ENCODE measurements at regions not wholly inside any gene's neighbourhood (a gene's known extent, or its start where the extent isn't known, plus 50 kb on each side); places are given as distances from the start of the nearest gene placed in this dataset.

DNA sequence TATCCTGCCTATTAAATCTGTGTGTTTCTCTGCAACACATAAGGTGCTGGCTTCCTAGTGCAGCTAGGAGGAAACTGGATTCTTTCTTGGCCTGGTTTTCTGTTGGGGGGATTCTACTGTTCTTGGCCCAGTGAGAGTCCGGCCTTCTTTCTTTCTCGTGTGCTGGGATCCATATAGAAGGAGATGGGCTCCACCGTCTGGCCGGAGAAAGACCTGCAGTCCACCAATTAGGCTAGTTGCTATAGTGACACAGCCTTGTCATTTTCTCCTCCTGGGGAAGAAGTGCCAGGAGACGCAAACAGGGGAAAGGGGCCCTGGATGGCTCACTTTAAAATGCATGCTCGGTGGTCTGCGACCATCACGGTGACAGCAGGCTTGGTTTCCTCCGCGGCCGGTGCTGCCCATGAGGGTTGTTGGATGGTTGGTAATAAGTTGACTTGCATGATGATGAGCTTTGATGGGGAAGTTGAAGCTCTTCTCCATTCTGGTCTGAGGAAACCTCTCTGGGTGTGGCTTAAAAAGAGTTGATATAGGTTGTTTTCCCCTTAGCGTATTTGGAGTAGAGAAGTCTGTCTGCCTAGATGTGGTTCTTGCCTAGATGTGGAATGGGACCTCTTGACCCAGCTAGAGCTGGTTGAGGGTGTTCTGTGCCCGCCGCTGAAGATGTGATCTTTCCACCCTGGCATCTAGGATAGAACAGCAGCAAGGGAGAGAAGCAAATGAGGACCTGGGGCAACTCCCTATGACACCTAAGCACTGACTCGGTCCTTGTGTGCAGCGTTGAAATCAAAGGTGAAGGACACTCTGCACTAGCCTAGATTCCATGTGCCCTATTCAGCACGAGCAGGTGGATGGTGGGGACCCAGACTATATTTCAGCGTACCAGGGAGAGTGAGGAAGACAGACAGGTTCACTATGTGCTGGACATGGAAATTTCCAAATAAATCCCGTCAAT lies 1335.0 kb downstream of the BRD1 start:
- ChIA-PET CTCF (no interaction called here), POLR2A (no interaction called here)
- H3K4me3 ChIP-seq (ENCODE audit: control insufficient read depth in 1 of 2, extremely low read depth in 1 of 2, low read length in 1 of 2): no peak overlapping the region
- 24% methylated on average over 12 of the region's 19 CpGs for WGBS (ENCODE audit: insufficient coverage)
- Mint-ChIP-seq H3K27me3 (peaks cover 49 to 59% of the 10 kb centered on the region in 2 donors), H3K4me3 (no peak overlapping the region), H3K4me1 (peaks cover 0 to 1% (median 0%) of the 10 kb centered on the region in 3 donors), H3K36me3 (no peaks in the 10 kb centered on the region), H3K9me3 (no peaks in the 10 kb centered on the region), H3K27ac (no peak overlapping the region)
- H3K36me3 ChIP-seq (ENCODE audit: control insufficient read depth in 2 of 2, extremely low read depth in 1 of 2, insufficient read depth in 1 of 2, low read length in 1 of 2): no peaks in the 10 kb centered on the region
- H3K9me3 ChIP-seq: no peaks in the 10 kb centered on the region
- no peak overlapping the region for H3K27ac ChIP-seq (ENCODE audit: low read length)
- ATAC-seq (replicated peaks in 1 of 4) (no peak), DNase-seq (peak in 8 of 35 experiments; percentile 2 to 47 (median 12))
- H3K27me3 ChIP-seq (replicated peaks in 1 of 2; ENCODE audit: control insufficient read depth in 2 of 2, extremely low read depth in 1 of 2, insufficient read depth in 2 of 2, low read length in 1 of 2): peaks cover 5 to 49% of the 10 kb centered on the region in 2 experiments
- H3K4me1 ChIP-seq (ENCODE audit: control insufficient read depth in 1 of 2, extremely low read depth in 1 of 2, insufficient read depth in 2 of 2, low read length in 2 of 2): no peaks in the 10 kb centered on the region

DNA sequence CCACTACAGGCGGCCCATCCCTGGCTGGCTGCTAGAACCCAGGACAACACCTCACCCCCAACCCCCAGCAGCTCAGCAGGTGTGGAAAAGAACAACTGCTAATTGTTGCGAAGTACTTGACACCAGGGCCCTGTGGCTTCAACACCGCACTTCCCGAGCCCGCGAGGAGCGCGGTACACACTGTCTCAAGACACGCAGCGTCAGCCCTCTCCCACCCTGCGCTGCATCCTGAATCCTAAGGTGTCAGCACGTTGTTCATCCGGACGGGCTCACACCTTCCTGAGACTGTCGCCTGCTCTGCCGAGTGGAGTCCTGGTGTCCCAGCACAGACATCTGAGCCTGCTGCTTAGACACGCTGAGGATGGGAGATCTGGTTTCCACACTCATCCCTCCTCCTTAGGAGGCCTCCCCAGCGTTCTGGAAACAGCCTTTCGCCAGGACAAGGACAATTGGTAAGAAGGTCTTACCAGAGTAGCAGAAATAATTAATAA lies 1336.2 kb downstream of the BRD1 start:
- CTCF ChIA-PET: no interaction called here
- 10% methylated on average over 14 of the region's 19 CpGs for WGBS (ENCODE audit: insufficient coverage)
- Mint-ChIP-seq H3K4me3 (no peak overlapping the region), H3K27ac (no peak overlapping the region), H3K27me3 (peaks cover 57 to 67% of the 10 kb centered on the region in 2 donors), H3K4me1 (peaks cover 0 to 1% (median 0%) of the 10 kb centered on the region in 3 donors), H3K36me3 (no peaks in the 10 kb centered on the region), H3K9me3 (no peaks in the 10 kb centered on the region)
- Histone ChIP-seq H3K36me3 (ENCODE audit: control insufficient read depth in 2 of 2, extremely low read depth in 1 of 2, insufficient read depth in 1 of 2, low read length in 1 of 2) (no peaks in the 10 kb centered on the region), H3K27ac (ENCODE audit: low read length) (no peak overlapping the region), H3K9me3 (no peaks in the 10 kb centered on the region), H3K27me3 (replicated peaks in 1 of 2; ENCODE audit: control insufficient read depth in 2 of 2, extremely low read depth in 1 of 2, insufficient read depth in 2 of 2, low read length in 1 of 2) (peaks cover 9 to 57% of the 10 kb centered on the region in 2 experiments), H3K4me3 (ENCODE audit: control insufficient read depth in 1 of 2, extremely low read depth in 1 of 2, low read length in 1 of 2) (no peak overlapping the region), H3K4me1 (ENCODE audit: control insufficient read depth in 1 of 2, extremely low read depth in 1 of 2, insufficient read depth in 2 of 2, low read length in 2 of 2) (no peaks in the 10 kb centered on the region)
- DNase-seq (no peak), ATAC-seq (replicated peaks in 1 of 4) (no peak)
- POLR2A ChIA-PET: no interaction called here

DNA sequence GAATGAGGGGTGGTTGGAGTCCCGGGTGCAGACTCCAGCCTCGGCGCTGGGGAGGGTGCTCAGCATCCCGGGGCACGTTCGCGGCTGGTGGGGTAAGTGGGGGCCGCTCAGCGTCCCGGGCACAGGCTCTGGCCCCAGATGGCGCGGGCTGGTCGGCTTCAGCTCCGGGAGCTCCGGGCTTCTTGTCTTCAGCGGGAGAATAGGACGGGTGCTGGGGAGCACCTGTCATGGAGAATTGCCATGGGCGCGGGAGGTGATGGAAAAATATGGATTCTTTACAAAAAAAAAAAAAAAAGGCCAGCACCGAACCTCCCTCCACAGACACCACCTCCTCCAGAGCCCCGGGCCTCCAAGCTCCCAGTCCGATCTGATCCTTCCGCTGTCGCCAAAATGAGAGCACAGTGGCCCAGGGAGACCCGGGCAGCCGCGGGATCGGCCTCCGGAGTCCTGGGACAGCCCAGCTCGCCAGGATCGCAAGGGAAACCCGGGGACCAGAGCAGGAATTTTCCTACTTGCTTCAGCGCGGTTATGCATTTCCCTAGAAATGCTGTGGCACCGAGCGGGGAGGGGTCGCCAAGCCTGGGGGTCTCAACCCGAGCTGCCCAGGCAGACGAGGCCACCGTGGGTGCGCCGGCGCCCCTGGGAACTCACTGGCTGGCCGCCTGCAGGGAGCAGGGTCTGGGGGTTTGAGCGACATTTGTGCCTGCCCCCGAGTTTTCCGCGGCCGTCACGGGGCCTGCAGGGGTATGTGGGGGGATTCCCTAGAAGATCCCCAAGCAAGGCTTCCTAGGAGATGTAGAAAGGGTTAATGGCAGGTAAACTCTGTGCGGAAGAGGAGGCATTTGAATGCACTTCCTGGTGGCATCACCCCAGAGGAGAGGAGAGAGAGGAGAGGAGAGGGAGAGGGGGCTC lies 1336.9 kb downstream of the BRD1 start:
- Histone ChIP-seq H3K27me3 (replicated peaks in 1 of 2; ENCODE audit: control insufficient read depth in 2 of 2, extremely low read depth in 1 of 2, insufficient read depth in 2 of 2, low read length in 1 of 2) (peaks cover 10 to 58% of the 10 kb centered on the region in 2 experiments), H3K4me1 (ENCODE audit: control insufficient read depth in 1 of 2, extremely low read depth in 1 of 2, insufficient read depth in 2 of 2, low read length in 2 of 2) (no peaks in the 10 kb centered on the region), H3K36me3 (ENCODE audit: control insufficient read depth in 2 of 2, extremely low read depth in 1 of 2, insufficient read depth in 1 of 2, low read length in 1 of 2) (no peaks in the 10 kb centered on the region), H3K4me3 (ENCODE audit: control insufficient read depth in 1 of 2, extremely low read depth in 1 of 2, low read length in 1 of 2) (no peak overlapping the region), H3K27ac (ENCODE audit: low read length) (no peak overlapping the region), H3K9me3 (no peaks in the 10 kb centered on the region)
- no peaks in the 10 kb centered on the region for H3K36me3 Mint-ChIP-seq
- 6% methylated on average over 35 of the region's 51 CpGs for WGBS (ENCODE audit: insufficient coverage)
- H3K4me3 Mint-ChIP-seq: no peak overlapping the region
- no peak for ATAC-seq (replicated peaks in 1 of 4)
- H3K27ac Mint-ChIP-seq: no peak overlapping the region
- H3K4me1 Mint-ChIP-seq: peaks cover 0 to 1% (median 0%) of the 10 kb centered on the region in 3 donors
- no peaks in the 10 kb centered on the region for H3K9me3 Mint-ChIP-seq
- ChIA-PET POLR2A (no interaction called here), CTCF (no interaction called here)
- no peak for DNase-seq
- peaks cover 56 to 69% of the 10 kb centered on the region in 2 donors for H3K27me3 Mint-ChIP-seq

DNA sequence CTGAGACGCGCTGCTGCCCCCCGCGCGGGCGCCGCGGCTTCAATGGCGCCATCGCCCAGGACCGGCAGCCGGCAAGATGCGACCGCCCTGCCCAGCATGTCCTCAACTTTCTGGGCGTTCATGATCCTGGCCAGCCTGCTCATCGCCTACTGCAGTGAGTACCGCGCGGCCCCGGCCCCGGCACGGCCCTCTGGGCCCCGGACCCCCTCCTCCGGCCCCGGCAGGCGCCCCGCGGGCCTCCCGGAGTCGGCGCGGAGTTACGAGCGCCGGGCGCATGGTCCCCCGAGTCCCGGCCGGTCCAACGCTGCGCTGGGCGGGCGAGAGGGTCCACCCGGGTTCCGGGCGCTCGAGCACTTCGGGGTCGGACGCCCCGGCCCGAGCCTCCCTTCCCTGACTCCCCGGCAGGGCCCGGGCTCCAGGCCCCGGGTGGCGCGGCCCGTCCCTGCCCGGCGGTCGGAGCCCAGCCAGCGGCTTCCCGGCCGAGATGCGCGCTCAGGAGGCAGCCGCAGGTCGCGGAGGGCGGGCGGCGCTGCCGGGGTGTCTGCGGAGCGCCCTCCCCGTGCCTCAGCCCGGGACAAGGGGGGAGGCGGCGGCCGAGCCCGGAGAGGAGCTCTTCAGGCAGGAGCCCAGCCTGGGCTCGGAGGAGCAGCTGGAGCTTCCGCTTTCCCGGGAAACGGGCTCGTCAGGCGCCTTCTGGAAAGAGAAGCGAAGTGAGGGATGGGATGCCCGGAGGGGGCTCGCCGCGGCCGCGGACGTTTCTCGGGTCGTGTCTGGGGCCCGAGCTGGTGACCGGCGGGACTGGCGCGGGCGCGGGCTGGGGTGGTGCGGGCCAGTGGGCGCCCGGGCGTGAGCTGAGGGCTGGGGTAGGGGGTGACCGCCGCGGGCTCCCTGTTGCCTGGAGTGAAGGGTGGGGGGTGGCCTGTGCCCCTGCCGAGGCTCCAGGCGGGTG lies 1337.8 kb downstream of the BRD1 start:
- Mint-ChIP-seq H3K36me3 (no peaks in the 10 kb centered on the region), H3K4me3 (no peak overlapping the region), H3K9me3 (no peaks in the 10 kb centered on the region), H3K27me3 (peaks cover 50 to 67% of the 10 kb centered on the region in 2 donors), H3K4me1 (peaks cover 0 to 1% (median 0%) of the 10 kb centered on the region in 3 donors), H3K27ac (no peak overlapping the region)
- ChIA-PET POLR2A (no interaction called here), CTCF (no interaction called here)
- 3% methylated on average over 111 of the region's 113 CpGs for WGBS (ENCODE audit: insufficient coverage)
- no peak for ATAC-seq (replicated peaks in 1 of 4)
- Histone ChIP-seq H3K4me1 (ENCODE audit: control insufficient read depth in 1 of 2, extremely low read depth in 1 of 2, insufficient read depth in 2 of 2, low read length in 2 of 2) (no peaks in the 10 kb centered on the region), H3K36me3 (ENCODE audit: control insufficient read depth in 2 of 2, extremely low read depth in 1 of 2, insufficient read depth in 1 of 2, low read length in 1 of 2) (no peaks in the 10 kb centered on the region), H3K27ac (ENCODE audit: low read length) (no peak overlapping the region), H3K27me3 (replicated peaks in 1 of 2; ENCODE audit: control insufficient read depth in 2 of 2, extremely low read depth in 1 of 2, insufficient read depth in 2 of 2, low read length in 1 of 2) (peaks cover 13 to 57% of the 10 kb centered on the region in 2 experiments), H3K9me3 (no peaks in the 10 kb centered on the region), H3K4me3 (ENCODE audit: control insufficient read depth in 1 of 2, extremely low read depth in 1 of 2, low read length in 1 of 2) (no peak overlapping the region)
- DNase-seq: no peak

DNA sequence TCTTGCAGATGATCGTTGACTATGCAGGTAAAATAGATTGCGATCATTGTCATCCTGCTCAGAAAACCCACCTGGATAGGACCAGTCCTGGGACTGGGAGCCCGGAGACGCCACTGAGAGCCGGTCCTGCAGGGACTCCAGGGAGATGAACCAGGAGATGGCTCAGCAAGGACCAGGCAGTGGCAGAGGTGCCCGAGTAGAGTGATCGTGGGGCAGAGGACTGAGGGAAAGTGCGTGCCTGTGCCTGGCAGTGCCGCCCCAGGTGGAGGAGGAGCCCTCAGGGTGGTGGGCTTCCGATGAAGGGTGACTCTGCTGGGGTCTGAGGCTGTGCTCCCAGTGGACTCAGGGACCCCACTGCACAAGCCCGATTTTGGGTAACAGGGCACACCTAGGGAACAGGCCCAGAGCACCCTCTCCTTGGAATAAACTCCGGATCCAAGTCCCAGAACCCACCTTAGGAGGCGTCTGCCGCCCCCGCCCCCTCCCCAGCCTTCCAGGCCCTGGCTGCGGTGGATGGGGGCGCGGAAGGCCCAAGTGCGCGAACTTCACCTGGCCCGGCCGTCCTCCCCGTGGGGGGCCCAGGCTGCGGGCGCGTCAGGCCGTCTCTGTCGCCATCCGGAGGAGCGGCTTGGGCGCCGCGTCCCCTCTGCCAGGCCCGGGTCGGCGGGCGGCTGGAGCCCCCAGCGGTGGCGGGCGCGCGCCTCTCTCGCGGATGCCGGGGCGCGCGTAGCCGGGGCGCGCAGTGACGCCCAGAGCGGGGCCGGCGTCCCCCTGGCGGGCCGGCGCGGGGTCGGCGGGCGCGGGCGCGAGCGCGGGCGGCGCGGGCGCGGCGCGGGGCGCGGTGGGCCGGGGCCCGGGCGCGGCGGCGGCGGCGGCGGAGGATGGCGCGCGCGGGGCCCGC lies 1338.8 kb downstream of the BRD1 start:
- Histone ChIP-seq H3K36me3 (ENCODE audit: control insufficient read depth in 2 of 2, extremely low read depth in 1 of 2, insufficient read depth in 1 of 2, low read length in 1 of 2) (no peaks in the 10 kb centered on the region), H3K9me3 (no peaks in the 10 kb centered on the region), H3K4me3 (ENCODE audit: control insufficient read depth in 1 of 2, extremely low read depth in 1 of 2, low read length in 1 of 2) (no peak overlapping the region), H3K27me3 (replicated peaks in 1 of 2; ENCODE audit: control insufficient read depth in 2 of 2, extremely low read depth in 1 of 2, insufficient read depth in 2 of 2, low read length in 1 of 2) (peaks cover 13 to 54% of the 10 kb centered on the region in 2 experiments), H3K27ac (ENCODE audit: low read length) (no peak overlapping the region), H3K4me1 (ENCODE audit: control insufficient read depth in 1 of 2, extremely low read depth in 1 of 2, insufficient read depth in 2 of 2, low read length in 2 of 2) (no peaks in the 10 kb centered on the region)
- H3K27ac Mint-ChIP-seq: no peak overlapping the region
- POLR2A ChIA-PET: no interaction called here
- CTCF ChIA-PET: no interaction called here
- H3K27me3 Mint-ChIP-seq: peaks cover 42 to 60% of the 10 kb centered on the region in 2 donors
- peaks cover 0 to 1% (median 0%) of the 10 kb centered on the region in 3 donors for H3K4me1 Mint-ChIP-seq
- WGBS (ENCODE audit: insufficient coverage): 11% methylated on average over 88 of the region's 90 CpGs
- no peaks in the 10 kb centered on the region for H3K36me3 Mint-ChIP-seq
- H3K9me3 Mint-ChIP-seq: no peaks in the 10 kb centered on the region
- DNase-seq: no peak
- peak overlapping the region in 1 of 3 donors; percentile 32 for H3K4me3 Mint-ChIP-seq
- no peak for ATAC-seq (replicated peaks in 1 of 4)

Data from T-cell (primary cell).